ENCODE measurements at regions not wholly inside any gene's neighbourhood (a gene's known extent, or its start where the extent isn't known, plus 50 kb on each side); places are given as distances from the start of the nearest gene placed in this dataset.

DNA sequence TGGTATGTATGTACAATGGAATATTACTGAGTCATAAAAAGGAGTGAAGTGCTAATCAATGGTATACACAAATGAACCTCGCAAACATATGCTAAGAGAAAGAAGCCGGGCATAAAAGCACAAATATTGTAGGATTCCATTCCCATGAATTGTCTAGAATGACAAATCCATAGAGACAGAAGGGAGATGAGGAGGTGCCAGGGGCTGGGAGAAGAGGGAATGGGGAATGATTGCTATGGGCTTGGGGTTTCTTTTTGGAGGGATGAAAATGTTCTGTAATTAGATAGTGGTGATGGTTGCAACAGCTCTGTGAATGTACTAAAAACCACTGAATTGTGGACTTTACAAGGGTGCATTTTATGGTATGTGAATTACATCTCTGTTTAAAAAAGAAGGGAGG, 73.5 kb downstream of the GLI2 start:
- DNase-seq (ENCODE audit: low spot score): no peak

DNA sequence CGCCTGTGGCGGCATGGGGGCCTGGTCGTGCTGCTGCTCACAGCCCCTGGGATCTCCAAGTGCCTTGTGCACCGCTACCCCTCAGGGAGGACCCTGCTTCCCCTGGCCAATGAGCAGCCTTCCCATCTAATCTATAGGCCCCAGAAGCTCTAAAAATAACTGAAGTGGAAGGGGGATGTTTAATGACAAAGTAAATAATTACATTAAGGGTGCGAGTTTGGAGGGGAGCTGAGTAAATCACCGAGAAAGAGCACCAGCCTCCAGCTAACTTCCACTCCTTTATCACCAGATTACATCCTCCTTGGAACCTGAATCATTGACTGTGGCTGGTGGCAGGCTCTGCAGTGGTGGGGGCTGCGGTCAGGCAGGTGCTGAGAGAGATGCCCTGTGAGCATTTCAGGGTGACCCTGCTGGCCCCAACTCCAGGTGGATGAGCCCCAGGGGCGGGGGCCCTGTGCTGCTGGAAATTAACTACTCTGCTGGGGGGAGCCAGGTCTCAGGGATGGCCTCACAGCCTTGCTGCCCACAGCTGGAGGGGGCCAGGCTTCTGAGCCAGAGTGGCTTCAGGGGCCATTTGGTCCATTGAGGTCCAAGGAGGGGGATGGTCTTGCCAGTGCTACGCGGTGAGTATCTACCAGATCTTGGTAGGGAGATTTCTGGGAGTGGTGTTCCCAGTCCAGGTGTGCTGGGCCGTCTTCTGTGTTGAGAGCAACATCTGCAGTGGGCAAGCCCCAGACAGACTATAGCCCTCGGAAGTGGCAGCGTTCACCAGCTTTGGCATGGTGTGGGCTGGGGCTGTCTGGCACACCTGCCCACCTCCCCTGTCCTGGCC, 74.2 kb downstream of the GLI2 start:
- DNase-seq (ENCODE audit: low spot score): no peak

DNA sequence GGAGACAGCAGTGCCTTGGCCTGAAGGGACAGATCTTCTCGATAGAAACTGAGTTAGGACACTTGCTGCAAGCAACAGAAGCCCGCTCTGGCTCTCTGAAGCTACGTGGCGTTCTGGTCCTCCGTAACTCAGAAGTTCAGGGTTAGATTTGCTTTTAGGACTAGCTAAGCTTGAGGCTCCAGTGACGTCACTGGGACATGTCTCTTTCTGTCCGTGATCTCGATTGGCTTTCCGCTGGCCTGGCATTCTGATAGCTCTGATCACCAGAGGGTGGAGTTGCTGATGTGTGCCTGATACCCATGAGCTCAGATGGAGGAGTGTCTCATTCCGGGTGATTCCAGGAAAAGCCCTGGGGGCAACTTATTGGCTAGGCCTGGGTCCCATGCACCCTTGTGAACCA, 75.0 kb downstream of the GLI2 start:
- DNase-seq (ENCODE audit: low spot score): no peak

DNA sequence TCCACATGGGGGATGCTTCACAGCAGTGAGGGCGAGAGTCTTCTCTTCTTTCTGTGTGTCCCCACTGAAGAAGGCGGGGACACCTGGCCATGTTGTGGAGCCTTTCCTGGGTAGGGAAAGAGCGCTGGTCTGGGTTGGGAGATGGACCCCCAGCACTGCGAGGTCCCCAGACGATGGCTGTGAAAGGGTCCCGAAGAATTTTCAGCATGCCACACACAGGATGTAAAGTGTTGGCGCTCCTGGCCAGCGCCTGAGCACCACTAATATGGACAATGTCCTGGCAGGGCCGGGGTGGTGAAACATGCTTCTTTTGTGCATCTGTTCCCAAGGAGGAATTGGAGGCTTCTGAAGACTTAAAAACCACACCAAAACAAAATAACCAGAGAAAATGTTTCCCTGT, 77.2 kb downstream of the GLI2 start:
- DNase-seq (ENCODE audit: low spot score): no peak

DNA sequence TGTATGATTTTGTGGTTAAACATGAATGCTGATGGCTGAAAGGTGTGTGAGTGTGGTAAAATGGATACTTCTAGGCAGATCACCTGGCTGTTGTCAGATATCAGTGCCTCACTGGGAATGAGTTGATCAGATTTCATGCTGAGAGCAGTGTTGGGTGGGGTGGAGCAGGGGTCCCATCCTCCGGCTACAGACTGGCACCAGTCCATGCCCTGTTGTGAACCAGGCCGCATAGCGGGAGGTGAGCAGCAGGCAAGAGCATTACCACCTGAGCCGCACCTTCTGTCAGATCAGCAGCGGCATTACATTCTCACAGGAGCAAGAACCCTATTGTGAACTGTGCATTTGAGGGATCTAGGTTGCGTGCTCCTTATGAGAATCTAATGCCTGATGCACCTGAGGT, 78.7 kb downstream of the GLI2 start:
- no peak for DNase-seq (ENCODE audit: low spot score)

DNA sequence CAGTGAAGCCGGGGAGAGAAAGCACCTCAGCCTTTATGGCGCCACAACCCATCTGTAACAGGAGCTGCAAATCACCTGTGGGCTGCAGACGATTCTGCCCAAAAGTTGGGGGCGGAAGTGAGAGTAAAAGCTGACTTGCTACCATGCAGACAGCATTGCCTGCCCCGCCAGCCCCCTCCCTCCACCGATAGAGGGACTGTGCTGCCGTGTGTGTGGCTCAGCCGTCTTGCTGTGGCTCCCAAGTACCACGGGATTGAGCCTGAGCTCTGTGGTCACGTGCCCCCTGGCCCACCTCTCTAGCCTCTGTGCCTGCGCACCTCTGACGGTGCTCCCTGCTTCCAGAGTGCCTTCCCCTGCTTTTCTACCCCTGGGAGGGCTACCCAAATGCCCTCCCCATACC, 79.6 kb downstream of the GLI2 start:
- no peak for DNase-seq (ENCODE audit: low spot score)

DNA sequence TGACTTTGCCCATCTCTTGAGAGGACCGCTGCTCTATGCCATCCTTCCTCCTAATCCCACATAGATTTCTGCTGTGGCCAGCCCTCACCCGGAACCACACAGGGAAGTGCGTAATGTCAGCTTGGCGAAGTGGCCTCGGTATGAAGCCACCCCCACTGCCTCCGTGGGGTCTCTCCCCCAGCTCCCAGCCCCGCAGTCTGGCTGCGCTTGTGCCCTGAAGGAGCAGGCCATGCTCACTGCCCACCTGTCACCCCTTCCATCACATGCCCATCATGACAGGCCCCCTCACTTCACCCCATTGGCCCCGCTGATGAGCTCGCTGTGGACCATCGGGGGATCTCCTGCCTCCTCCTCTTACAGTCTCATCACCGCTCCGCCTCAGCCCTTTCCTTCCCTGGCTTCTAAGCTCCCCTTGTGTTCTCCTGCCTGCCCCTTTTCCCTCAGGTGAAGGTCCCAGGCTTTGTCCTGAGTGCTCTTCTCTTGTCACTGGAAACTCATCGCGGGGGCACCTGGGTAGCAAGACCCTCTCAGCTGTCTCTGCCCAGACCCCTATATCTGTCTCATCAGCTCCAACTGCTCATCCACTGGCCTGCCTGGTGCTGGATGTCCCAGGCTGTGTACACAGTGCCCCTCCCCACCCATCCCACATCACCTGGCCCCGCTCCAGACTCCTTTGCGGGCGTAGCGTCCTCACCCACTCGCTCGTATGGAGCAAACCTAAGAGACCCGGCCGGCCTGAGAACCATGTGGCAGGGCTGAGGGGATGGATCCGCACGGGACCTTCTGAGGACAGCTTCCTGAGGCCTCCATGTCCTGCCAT, 81.7 kb downstream of the GLI2 start:
- DNase-seq (ENCODE audit: low spot score): no peak

DNA sequence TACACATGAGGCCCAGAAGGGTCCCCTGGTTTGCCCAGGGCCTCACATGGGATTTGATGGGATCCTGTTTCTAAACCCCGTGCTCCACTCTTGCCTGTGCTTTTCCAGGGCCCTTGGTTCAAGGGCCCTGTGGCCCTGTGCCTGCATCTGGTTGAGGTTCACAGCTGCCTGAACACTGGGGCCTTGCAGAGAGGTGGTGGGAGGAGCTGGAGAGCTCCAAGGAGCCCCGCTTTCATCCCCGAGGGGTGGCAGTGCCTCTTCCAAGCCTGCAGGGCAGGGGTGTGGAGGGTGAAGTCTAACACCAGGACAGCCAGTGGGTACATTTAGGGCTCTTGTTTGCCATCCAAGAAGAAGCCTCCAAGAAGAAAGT, 82.3 kb downstream of the GLI2 start:
- no peak for DNase-seq (ENCODE audit: low spot score)

DNA sequence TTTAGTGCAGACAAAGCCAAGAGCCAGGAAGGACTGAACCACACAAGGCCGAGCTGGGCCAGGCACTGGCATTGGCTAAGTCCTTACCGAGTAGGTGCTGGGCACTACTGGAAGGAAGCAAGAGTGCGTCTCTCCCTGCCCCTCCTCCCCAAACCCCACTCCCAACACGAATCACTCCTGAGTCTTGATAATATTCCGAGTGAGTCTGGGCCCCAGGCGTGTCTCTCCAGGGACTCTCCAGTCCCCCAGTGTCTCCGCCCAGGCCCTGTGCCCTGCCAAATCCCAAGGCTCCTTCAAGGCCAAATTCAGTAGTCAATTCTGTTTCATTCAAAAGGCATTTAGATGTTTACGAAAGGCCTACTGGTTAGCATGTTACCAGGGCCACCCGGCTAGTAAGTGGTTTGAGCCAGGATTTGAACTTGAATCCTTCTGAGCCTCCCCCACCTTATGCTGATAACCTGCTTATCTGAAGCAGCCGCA, 82.8 kb downstream of the GLI2 start:
- DNase-seq (ENCODE audit: low spot score): peak; percentile 88

DNA sequence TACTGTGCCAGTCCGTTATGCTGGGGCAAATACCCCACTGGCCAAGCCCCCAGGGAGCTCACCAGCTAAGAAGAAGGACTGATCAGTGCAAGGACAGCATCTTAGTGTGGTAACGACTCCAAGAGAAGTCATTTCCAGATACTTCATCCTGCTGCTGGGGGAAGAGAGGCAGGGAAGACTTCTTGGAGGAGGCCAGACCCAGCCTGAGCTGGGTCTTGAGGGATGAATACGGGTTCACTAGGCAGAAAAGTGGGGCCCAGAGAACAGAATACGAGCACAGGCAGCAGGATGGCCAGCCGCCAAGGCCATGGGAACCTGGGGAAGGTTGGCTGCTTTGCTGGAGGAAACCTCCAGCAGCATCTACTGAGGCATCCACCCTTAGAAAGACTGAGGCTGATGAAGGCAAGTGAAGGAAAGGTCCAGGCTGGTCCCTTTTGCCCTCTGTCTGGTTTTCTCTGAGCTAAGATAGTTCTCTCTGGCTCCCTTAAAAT, 84.1 kb downstream of the GLI2 start:
- DNase-seq (ENCODE audit: low spot score): no peak

DNA sequence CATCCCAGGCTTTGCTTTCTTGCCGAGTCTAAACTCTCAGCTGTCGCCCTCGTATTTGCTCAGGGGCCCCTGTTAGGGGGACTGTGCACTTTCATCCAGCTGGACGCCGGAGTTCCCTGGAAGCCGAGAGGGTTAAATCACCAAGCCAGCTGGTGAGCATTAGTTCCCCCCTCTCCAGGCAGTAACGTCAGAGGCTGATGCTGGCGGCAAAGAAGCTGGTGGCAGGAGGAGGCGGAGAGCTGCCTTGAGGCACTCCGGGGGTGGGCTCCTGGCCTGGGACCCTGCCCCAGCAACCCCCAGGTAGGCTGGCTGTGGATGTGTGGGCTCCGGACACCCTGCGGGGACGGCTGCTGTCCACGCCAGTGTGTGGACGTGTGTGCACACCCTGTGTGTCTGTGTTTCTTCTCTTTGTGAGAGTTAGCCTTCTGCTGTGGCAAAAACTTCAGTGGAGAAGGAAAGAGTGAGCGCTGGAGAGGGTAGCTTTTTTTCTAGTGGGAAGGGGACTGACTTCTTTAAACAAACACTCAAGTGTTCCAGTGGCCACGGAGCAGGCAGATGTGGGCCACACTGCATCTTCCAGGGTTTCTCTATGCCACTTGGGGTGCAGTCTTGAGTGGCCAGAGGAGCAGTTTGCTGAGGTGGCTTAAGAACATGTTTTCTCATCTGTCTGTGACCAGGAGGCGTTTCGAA, 84.7 kb downstream of the GLI2 start:
- peak; percentile 64 for DNase-seq (ENCODE audit: low spot score)

DNA sequence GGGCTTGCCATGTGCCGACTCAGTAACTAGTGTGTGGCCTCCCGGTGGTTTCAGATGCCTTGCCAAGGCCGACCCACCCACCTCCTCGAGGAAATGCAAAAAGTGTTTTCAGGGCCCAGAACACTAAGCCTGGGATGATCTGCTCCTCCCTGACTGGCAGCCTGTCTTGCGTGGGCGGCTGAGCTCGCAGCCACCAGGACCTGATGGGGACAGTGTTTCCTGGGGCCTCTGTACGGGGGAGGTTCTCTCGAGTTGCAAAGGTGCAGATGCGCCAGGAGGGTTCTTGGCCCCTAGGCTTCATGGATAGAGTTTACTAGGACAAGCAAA, 85.2 kb downstream of the GLI2 start:
- DNase-seq (ENCODE audit: low spot score): peak; percentile 73

DNA sequence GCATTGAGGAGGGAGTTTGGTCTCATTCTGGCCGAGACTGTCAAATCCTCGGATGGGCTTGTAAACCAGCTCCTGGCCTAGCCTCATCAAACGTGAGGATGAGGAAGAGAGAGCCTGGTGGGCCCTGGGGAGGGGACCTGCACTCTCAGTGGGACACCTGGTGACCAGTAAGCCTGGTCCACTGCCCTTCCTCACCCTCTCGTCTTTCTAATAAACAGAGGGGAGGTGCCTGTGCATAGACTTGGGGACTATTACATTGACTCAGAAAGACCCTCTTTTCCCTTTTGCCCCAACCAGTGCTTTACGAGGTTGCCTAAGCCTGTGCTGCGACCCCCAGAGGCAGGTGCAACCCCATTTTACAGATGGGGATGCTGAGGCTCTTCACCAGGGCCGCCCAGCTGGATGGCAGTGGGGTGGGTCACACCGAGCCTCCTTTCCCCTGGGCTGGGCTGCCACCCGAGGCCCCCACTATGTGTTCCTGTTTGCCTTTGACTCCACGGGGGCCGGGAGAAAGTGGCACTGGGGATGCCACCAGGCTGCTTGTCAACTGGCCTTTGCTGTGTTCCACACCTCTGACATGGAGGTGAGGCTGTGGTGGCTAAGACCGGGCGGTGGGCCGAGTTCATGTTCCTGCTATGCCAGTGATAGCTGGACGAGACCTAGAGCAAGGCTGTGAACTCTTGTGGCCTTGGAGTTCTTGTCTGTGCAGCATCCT, 85.9 kb downstream of the GLI2 start:
- no peak for DNase-seq (ENCODE audit: low spot score)

DNA sequence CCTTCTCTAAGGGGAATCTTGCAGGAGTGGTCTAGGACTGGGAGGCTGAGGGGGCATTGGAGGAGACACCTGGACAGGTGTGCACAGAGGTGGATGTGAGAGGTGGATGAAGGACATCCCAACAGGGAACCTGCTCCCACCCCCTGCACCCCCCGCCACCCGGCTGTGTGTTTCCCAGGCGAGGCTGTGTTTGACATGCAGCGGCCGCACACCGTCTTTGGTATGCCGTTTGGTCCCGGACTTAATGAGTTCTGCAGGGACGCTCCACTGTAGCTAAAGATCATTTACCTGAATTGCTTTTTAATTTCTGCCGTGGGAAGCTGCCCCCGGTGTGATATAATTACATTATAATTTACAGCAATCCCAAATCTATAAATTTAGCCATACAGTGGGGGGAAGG, 87.3 kb downstream of the GLI2 start:
- DNase-seq (ENCODE audit: low spot score): no peak

DNA sequence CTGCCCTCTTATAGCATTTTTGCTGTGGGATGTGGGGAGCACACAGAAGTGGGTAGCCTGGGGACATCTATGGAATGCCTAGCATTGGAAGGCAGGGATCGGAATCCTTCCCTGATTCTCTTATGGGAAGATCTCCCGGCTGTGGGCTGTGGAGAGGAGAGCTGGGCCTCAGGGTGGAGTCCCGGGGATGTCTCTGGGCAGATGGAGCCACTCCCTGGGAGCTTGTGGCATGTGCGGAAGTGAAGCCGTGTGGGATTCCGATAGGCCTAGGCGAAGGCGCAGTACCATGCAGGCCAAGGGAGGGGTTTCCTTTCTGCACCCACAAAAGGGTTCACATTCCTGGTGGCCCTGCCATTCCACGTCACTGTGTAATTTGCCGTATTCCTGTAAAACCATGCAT, 87.9 kb downstream of the GLI2 start:
- no peak for DNase-seq (ENCODE audit: low spot score)

DNA sequence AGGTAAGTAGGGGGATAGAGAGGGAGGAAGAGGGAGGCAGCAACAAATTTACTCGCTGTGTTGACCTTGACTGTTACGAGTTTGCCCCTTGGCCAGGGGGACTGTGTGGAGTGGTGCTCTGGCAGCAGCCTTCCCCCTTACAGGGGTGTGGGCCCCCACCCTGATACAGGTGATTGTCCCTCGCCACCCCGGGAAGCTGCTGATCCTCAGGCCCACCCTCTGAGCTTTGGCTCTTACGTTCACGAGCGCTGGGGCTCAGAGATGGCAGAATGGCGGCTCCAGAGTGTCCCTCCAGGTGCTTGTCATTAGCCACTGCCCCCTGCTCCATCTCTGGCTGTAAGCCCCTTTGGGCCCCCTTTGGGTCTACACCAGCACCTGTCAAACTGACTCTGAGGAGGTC, 88.6 kb downstream of the GLI2 start:
- DNase-seq (ENCODE audit: low spot score): no peak

DNA sequence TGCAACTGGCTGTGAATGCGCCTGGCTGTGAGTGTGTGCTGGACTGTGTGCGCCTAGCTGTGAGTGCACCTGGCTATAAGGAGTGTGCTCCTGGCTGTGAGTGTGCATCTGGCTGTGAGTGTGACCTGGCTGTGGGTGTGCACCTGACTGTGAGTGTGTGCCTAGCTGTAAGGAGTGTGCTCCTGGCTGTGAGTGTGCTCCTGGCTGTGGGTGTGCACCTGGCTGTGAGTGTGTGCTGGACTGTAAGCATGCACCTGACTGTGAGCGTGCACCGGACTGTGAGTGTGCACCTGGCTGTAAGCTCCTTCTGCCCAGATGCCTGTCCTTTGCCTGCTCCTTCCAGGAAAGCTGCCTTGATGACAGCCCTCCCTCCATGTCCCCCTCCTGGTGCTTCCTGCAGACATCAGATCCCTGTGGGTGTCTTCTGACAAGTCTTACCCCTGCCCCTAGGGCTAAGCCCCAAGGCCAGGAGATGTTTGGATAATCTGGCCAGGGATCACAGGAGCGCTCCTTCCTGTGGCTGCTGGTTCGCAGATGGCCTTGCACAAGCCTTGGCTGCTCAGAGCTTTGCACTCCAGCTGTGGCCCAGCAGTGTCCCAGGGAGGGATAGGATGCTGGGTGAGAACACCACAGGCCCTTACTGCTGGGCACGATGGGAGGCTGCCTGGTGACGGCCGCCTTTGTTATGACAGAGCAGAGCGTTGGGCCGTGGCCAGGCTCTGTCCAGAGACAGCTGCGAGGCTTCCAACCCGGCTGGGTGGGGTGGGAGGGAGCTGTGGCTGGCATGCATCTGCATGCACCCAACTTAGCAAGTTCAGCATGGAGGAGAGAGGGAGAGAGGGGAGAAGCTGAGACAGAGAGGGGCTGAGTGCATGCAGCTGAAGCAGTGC, 89.9 kb downstream of the GLI2 start:
- peak; percentile 78 for DNase-seq (ENCODE audit: low spot score)

DNA sequence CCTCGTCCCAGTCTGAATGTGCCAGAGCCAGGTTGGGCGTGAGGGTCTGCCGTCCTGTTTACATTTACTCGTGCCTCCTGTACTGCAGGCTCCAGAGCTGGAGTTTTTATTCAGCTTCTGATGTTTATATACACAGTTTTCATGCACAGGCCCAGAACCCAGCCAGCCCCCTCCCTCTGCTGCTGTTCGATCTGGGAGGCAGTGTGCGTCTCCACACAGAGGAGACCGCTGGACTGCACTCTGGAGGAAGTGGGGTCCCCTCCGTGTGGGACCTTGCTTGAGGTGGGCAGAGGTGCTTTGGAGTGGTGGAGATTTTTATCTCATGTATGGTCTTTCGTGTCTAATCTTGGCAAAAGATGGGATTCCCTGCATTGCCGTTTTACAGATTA, 90.6 kb downstream of the GLI2 start:
- DNase-seq (ENCODE audit: low spot score): no peak

DNA sequence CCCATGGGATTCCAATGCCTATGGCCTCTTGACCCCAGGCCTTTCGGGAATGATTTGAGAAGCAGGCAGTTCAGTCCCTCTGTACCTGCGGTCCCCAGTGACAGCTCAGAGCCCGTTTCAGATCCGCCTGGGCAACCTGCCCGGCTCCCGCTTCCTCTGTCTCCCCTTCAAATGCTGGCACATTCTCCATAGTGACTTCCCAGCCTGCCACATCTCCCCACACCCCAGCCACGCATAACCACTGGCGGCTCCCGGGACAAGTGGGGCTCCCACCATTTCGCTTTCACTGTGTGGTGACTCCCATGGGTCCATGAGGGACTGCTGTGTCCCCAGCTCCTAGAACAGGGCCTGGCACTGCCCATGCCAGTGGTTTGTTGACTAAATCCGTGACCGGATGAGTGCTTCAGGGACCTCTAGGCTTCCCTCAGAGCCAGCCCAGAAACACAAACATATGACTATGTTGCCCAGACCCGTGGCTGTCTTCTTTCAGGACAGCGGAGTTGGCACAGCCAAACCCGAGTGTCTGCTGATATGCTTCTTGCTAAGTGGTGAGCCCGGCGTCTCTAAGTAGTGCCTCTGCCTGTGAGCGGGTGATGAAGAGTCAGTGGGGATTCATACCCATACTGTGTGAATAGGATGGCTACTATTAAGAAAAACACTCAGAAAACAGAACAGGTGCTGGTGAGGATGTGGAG, 91.2 kb downstream of the GLI2 start:
- no peak for DNase-seq (ENCODE audit: low spot score)

DNA sequence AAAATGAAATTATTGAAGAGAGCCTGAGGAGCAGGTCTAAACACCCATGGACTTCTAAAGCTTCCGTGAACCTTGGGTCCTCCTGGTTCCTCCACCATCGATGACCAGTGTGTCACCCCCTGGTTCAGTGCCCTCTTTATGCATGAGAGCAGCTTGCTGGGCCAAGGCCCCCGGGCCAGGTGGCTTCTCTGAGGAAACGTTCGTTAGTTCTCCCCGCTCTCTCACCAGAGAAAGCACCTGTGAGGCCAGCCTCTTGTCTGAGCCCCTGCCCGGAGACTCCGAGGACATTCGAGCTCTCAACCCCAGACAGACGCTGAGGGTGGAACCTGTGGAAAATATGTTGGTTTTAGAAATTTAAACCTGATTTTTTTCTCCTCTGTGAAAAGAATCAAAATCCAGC, 92.4 kb downstream of the GLI2 start:
- no peak for DNase-seq (ENCODE audit: low spot score)
